K562 (cell line): ENCODE measurements at regions not wholly inside any gene's neighbourhood (a gene's known extent, or its start where the extent isn't known, plus 50 kb on each side); places are given as distances from the start of the nearest gene placed in this dataset.
A peak's percentile ranks its signal among the peaks of the same experiment; 100 is the strongest.

Experiments
- ATAC-seq: fragments of 200-7000 bp; cut with Tn5 transposase; 3 replicates; pipeline ENCODE4 v1.9.1; 2020; ENCODE audit warnings: moderate library complexity
- BruUV-seq: library from RNA; stranded (reverse); fragments of 400-500 nt; replicated peaks from 2 replicates; lab custom pipeline; 2021; lab: Mats Ljungman, UMichigan
- CTCF ChIA-PET: fragments of 300-600 bp; formaldehyde crosslinking; extraction: SDS; loops from one replicate; lab custom pipeline; 2021; ENCODE audit warnings: low intra/inter-chr PET ratio; lab: Yijun Ruan, JAX
- POLR2A ChIA-PET: fragments of 300-600, 350-650 bp; sonication (Branson Sonifier 250); formaldehyde crosslinking; extraction: SDS; loops from one replicate; lab custom pipeline; 2021; ENCODE audit warnings: antibody characterized with exemption, inconsistent platforms; lab: Yijun Ruan, JAX
- DNase-seq, 4 experiments: peaks; one replicate each; pipeline versions ENCODE4 v3.0.0 to v3.0.0-alpha.2; 2011 to 2018; ENCODE audit warnings: low spot score in 3 of 4, mixed read lengths in 3 of 4; ENCODE audit errors: extremely low read depth in 1 of 4
- FAIRE-seq: peaks from 2 replicates; lab custom pipeline; 2011; peaks lifted over from hg19 to GRCh38; lab: Jason Lieb, UNC
- H2AFZ ChIP-seq: 2 replicates; pipeline ENCODE4 v1.6.0; 2011; ENCODE audit warnings: low read depth, low read length, control low read depth, inconsistent platforms
- H3K27ac ChIP-seq: fragments of 200-600 bp; 3 replicates; pipeline ENCODE4 v1.8.0; 2011; ENCODE audit warnings: low read depth, mild to moderate bottlenecking, control low read depth, inconsistent platforms, low read length, moderate library complexity, mixed read lengths; ENCODE audit errors: extremely low read depth
- H3K27me3 ChIP-seq, 2 experiments: fragments of 300-600 bp in 1 of 2; 2 replicates in 1 of 2; 3 replicates in 1 of 2; pipeline versions ENCODE4 v1.6.0 to v1.8.0; 2011; ENCODE audit warnings: inconsistent platforms in 2 of 2, low read length in 2 of 2, mild to moderate bottlenecking in 1 of 2, mixed read lengths in 1 of 2, moderate library complexity in 1 of 2; ENCODE audit not compliant: control insufficient read depth in 2 of 2, insufficient read depth in 2 of 2
- H3K36me3 ChIP-seq: fragments of 300-600 bp; 3 replicates; pipeline ENCODE4 v1.8.0; 2011; ENCODE audit warnings: mild to moderate bottlenecking, low read length, inconsistent platforms; ENCODE audit not compliant: control insufficient read depth, insufficient read depth
- H3K4me1 ChIP-seq, 2 experiments: fragments of 200-600 bp in 1 of 2; replicated peaks in 1 of 2; 2 replicates in 1 of 2; 3 replicates in 1 of 2; pipeline versions ENCODE4 v1.5.1 to v1.8.0; 2011; ENCODE audit warnings: inconsistent platforms in 2 of 2, low read length in 2 of 2, mild to moderate bottlenecking in 1 of 2, mixed read lengths in 1 of 2, moderate library complexity in 1 of 2; ENCODE audit not compliant: control insufficient read depth in 2 of 2, insufficient read depth in 2 of 2
- H3K4me2 ChIP-seq: 2 replicates; pipeline ENCODE4 v1.6.1; 2011; ENCODE audit warnings: low read length, control low read depth, inconsistent platforms, mixed read lengths; ENCODE audit not compliant: insufficient read depth
- H3K4me3 ChIP-seq: fragments of 200-600 bp; sonication (generic), shearing (Covaris generic); 2 replicates; pipeline ENCODE4 v1.5.1; 2016; ENCODE audit warnings: control low read depth, inconsistent platforms
- H3K79me2 ChIP-seq: fragments of 200-600 bp; 3 replicates; pipeline ENCODE4 v1.8.0; 2011; ENCODE audit warnings: low read length, inconsistent platforms; ENCODE audit not compliant: control insufficient read depth, insufficient read depth
- H3K9ac ChIP-seq, 2 experiments: 2 replicates each; pipeline versions ENCODE4 v1.6.0 to v1.6.1; 2011; ENCODE audit warnings: low read depth in 2 of 2, low read length in 2 of 2, control low read depth in 1 of 2, inconsistent platforms in 1 of 2, mild to moderate bottlenecking in 1 of 2, mixed read lengths in 1 of 2; ENCODE audit not compliant: insufficient read depth in 1 of 2
- H3K9me1 ChIP-seq: one replicate; pipeline ENCODE4 v1.6.0; 2011; ENCODE audit warnings: inconsistent platforms, mild to moderate bottlenecking, low read length, moderate library complexity; ENCODE audit not compliant: control insufficient read depth, insufficient read depth
- H3K9me3 ChIP-seq: replicated peaks from 2 replicates; pipeline ENCODE4 v1.5.1; 2011; ENCODE audit warnings: low read depth, low read length, inconsistent platforms; ENCODE audit not compliant: control insufficient read depth, insufficient read depth
- H4K20me1 ChIP-seq: replicated peaks from 2 replicates; pipeline ENCODE4 v1.6.1; 2011; ENCODE audit warnings: low read length, inconsistent platforms, mixed read lengths; ENCODE audit not compliant: control insufficient read depth, insufficient read depth
- BRD4 ChIP-seq: fragments of 200-600 bp; sonication (generic); IDR thresholded peaks from 2 replicates; pipeline ENCODE4 v1.6.1; 2017; ENCODE audit warnings: inconsistent platforms
- CREB3 ChIP-seq: fragments of 450-650 bp; conservative IDR thresholded peaks from 2 replicates; pipeline ENCODE4 v1.6.1; 2016; ENCODE audit warnings: missing genetic modification characterization, low read depth, mild to moderate bottlenecking, missing compliant biosample characterization, moderate library complexity
- DACH1 ChIP-seq: fragments of 450-650 bp; IDR thresholded peaks from 2 replicates; pipeline ENCODE4 v1.6.1; 2018; ENCODE audit not compliant: partially characterized antibody
- E2F4 ChIP-seq: sonication (generic); formaldehyde crosslinking; IDR thresholded peaks from 2 replicates; pipeline ENCODE4 v1.8.0; 2022; ENCODE audit warnings: mild to moderate bottlenecking, low read depth, missing genetic modification reagents
- ESRRB ChIP-seq: fragments of 250-450 bp; sonication (Bioruptor Pico); IDR thresholded peaks from 2 replicates; pipeline ENCODE4 v1.5.0; 2020; ENCODE audit warnings: mild to moderate bottlenecking, moderate library complexity, borderline replicate concordance
- ETV5 ChIP-seq: sonication (generic); formaldehyde crosslinking; IDR thresholded peaks from 2 replicates; pipeline ENCODE4 v1.4.0; 2020; ENCODE audit warnings: low read depth, mild to moderate bottlenecking, missing genetic modification reagents
- FOS ChIP-seq: IDR thresholded peaks from 3 replicates; pipeline ENCODE4 v1.6.1; 2011; ENCODE audit not compliant: insufficient read length; ENCODE audit errors: extremely low read depth
- HMGXB4 ChIP-seq: sonication (generic); formaldehyde crosslinking; IDR thresholded peaks from 2 replicates; pipeline ENCODE4 v1.8.1; 2023; ENCODE audit warnings: mild to moderate bottlenecking, missing genetic modification reagents
- ILF3 ChIP-seq: fragments of 450-650 bp; IDR thresholded peaks from 2 replicates; pipeline ENCODE4 v1.6.1; 2018; ENCODE audit warnings: antibody characterized with exemption, mild to moderate bottlenecking, moderate library complexity, borderline replicate concordance
- MAFF ChIP-seq: IDR thresholded peaks from 2 replicates; pipeline ENCODE4 v1.6.1; 2012; ENCODE audit warnings: low read length, improper control_type of control experiment
- NR2C2 ChIP-seq, 2 experiments: fragments of 200-800 bp in 1 of 2; sonication (Bioruptor generic) in 1 of 2; sonication (generic) in 1 of 2; formaldehyde crosslinking in 1 of 2; IDR thresholded peaks; 2 replicates each; pipeline versions ENCODE4 v1.6.1 to v1.8.0; 2016 to 2022; ENCODE audit warnings: mild to moderate bottlenecking in 1 of 2, missing compliant biosample characterization in 1 of 2, missing genetic modification characterization in 1 of 2, missing genetic modification reagents in 1 of 2
- RUNX1 ChIP-seq: sonication (generic); IDR thresholded peaks from 2 replicates; pipeline ENCODE4 v1.6.1; 2016; ENCODE audit warnings: antibody characterized with exemption, low read depth
- ZBTB11 ChIP-seq, 3 experiments: fragments of 200-800 bp in 1 of 3; fragments of 250-450 bp in 1 of 3; fragments of 450-650 bp in 1 of 3; sonication (Bioruptor Pico) in 1 of 3; sonication (Bioruptor generic) in 1 of 3; formaldehyde crosslinking in 1 of 3; IDR thresholded peaks; 2 replicates each; pipeline versions ENCODE4 v1.6.1 to v1.8.0; 2016 to 2022; ENCODE audit warnings: mild to moderate bottlenecking in 2 of 3, missing genetic modification characterization in 2 of 3, missing compliant biosample characterization in 1 of 3, moderate library complexity in 1 of 3
- ZZZ3 ChIP-seq: fragments of 450-650 bp; IDR thresholded peaks from 2 replicates; pipeline ENCODE4 v1.6.1; 2016; ENCODE audit warnings: antibody characterized with exemption, mild to moderate bottlenecking, moderate library complexity
- WGBS: fragments of 100-300 bp; shearing (Covaris generic); methylation state at CpG from one replicate; pipeline ENCODE4 v1.1.6; 2016; ENCODE audit warnings: low coverage, mixed read lengths; ENCODE audit not compliant: insufficient coverage; ENCODE audit errors: missing lambda C conversion rate; 5-methylcytosine and 5-hydroxymethylcytosine counted together
- in situ Hi-C: fragments of 300-500 bp; cut with MboI; formaldehyde crosslinking; loops from 4 replicates; pipeline ENCODE4 v1.15.0; 2018; ENCODE audit warnings: inconsistent platforms, mixed read lengths
- intact Hi-C: fragments of 100-400 bp; cut with micrococcal nuclease; formaldehyde crosslinking; loops from 2 replicates; pipeline ENCODE4 v1.14.2; 2022

GRCh38 chr15:87777054-87777561 lies 479.4 kb downstream of the NTRK3 start:
- Histone ChIP-seq H3K27me3 (peaks cover 0 to 15% of the 10 kb centered on the region in 2 experiments; a peak in 4 of 5 replicates), H3K4me3 (no peak overlapping the region), H4K20me1 (no peaks in the 10 kb centered on the region), H3K9me3 (no peaks in the 10 kb centered on the region), H3K4me2 (no peak overlapping the region), H3K9me1 (no peaks in the 10 kb centered on the region), H3K4me1 (no peaks in the 10 kb centered on the region), H3K9ac (no peak overlapping the region), H3K27ac (no peak overlapping the region), H3K36me3 (no peaks in the 10 kb centered on the region), H2AFZ (no peak overlapping the region), H3K79me2 (no peaks in the 10 kb centered on the region)
- ChIA-PET CTCF (no interaction called here), POLR2A (interaction anchor here (0.7 kb wide), 1 partner anchor 21 kb away, joined by 3 read pairs; no protein-coding TSS in a partner anchor)
- no peak; the same call in 2 of the 3 replicates for ATAC-seq
- in situ Hi-C loops = no loop called here
- no TSS peak for BruUV-seq
- peak in 1 of 4 experiments; percentile 20 for DNase-seq
- 0% methylated on average over 3 of the region's 3 CpGs for WGBS
- intact Hi-C loops = no loop called here
- no peak for FAIRE-seq
- no peak for TF ChIP-seq ETV5 (CRISPR knock-in tag)
- TF ChIP-seq FOS = no peak
- TF ChIP-seq ZZZ3 = no peak
- peak; percentile 47 for TF ChIP-seq DACH1
- TF ChIP-seq ESRRB (CRISPR knock-in tag) = no peak
- no peak for TF ChIP-seq ILF3
- no peak for TF ChIP-seq ZBTB11 (CRISPR knock-in tag; IDR thresholded peaks at IDR 0.05)
- no peak for TF ChIP-seq HMGXB4
- TF ChIP-seq BRD4 = no peak
- TF ChIP-seq CREB3 = no peak
- TF ChIP-seq RUNX1 = no peak
- no peak for TF ChIP-seq MAFF
- no peak for TF ChIP-seq NR2C2 (CRISPR knock-in tag; IDR thresholded peaks at IDR 0.05)
- peak; percentile 70; the same call in 1 of the 2 replicates for TF ChIP-seq NR2C2 (tag; IDR thresholded peaks at IDR 0.05)
- TF ChIP-seq E2F4 (CRISPR knock-in tag) = no peak
